NCI-H1930 (cell line): ENCODE measurements at regions not wholly inside any gene's neighbourhood (a gene's known extent, or its start where the extent isn't known, plus 50 kb on each side); places are given as distances from the start of the nearest gene placed in this dataset.

Experiments used
- DNase-seq, 2 experiments: peaks; one replicate each; lab custom pipeline; 2025; lab: John Stamatoyannopoulos, UW

DNA sequence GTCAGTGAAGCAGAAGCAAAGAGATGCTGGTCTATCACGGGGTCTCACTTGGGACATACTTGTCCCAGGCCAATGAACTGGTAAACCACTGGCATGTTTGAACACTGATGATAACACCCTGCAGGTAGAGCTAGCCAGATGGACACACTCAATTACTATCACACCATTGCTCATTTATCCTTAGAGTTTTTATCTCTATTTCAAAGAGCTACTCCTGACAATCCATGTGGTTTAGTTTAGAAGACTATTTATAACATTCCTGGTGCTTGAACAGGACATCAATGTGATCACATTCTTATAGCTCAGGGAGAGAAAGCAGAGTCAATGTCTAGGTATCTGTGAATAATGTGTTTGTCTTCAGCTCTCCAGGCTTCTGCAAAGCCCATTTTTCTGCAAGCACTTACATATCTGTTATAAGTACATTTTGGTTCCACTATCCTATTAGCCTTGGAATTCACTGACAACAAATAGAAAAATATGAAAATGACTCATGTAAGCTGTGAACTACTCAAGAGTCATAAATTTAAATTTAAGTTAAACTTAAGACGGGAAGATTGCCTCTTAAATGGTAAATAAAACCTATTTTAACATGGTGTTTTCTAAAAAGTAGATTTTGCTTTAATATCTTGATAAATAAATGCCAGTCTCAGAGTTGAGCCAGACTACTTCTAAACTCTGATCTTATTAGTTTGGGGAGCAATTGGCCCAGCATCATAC, 106.7 kb upstream of the MBL2 start:
- no peak for DNase-seq

DNA sequence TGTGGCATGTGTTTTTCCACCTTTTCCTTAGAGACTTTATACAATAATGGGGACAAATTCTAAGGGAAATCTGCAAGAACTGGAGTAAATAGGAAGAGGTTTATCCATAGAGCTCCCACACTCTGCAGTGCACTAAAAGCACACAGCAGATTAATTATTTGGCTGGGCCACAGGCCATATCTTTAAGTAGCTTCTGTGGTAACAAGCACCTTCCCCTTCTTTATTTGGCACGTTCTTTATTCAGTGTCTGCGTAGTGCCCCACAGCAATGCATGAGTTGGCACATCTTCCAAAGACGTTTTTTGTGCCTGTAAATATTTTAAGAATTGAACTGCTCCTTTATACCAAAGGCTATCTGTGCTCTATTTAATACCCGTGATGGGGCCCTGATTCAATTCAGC, 104.9 kb upstream of the MBL2 start:
- no peak for DNase-seq

DNA sequence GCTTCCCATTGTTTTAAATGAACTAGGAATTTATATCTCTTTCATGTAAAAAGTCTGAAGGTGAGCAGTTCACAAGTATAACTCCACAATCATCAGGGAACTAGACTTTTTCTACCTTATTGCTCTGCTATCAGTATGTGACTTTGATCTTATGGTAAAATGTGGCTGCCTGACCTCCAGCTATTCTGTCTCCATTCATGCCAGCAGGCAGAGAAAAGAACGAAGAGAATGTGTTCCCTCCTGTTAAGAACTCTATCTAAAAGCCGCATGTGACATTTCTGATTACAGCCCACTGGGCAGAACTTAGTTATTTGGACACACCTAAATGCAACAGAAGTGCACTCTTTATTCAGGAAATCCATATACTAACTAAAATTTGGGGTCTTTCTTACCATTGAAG, 102.8 kb upstream of the MBL2 start:
- DNase-seq = no peak

DNA sequence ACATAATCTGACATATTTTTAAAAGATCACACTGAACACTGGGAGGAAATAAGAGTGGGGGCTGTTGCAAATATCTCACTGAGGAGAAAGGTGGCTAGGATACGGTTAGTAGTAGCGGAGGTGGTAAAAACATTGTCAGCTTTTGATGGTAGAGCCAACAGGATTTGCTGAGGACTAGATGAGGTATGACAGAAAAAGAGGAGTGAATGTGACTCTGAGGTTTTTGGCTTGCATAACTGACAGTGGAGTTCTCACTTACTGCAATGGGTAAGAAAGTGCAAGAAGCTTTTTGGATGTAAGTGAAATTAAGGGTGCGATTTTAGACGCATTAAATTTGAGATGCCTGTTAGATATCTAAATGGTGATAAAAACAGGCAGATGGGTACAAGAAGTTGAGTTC, 102.0 kb upstream of the MBL2 start:
- no peak for DNase-seq

DNA sequence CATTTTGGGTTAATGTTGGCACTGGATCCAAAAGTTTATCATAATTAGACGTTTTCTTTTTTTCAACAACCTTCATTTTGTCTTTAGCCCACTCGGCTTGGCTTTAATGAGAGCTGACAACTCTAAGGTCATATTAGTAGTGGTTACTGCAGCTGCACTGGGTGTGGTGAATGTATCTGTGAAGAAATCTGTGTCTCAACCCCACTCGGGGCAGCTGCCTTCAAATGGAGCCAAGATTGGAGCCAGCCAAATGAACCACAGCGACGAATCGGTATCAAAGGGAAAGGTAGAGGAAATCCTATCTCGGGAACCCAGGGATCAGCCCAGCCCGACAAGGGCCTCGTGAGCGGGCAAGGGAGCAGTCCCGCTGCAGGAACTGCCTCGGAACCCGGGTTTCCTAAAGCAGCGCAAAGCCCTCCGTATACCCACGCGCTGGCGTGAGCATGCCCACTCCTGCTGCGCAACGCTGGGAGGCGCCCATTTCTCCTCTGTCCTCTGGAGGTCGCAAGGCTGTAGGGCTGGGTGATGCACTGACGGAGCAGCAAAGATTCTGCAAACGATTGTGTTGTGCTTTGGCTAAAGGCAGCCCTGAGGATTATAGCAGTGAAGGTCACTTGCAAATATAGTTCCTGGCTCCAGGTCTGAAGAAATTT, 98.7 kb upstream of the MBL2 start:
- no peak for DNase-seq

DNA sequence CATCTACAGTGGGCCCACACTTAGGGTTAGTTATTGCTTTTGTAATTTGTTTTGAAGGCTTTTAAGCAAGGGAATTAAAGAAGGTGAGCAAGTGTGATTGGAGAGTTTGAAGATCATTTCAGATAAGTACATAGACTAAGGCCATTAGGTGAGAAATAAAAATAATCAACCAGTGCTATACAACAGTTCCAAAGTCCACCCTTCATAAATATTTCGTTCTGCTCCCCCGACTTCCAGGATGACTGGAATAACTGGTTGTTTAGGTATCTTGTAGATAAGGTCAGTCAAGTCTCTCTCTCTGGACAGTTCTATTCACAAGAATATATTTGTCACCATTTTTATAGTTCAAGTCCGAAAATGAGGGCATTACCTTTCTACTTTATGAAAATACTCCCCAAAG, 98.0 kb upstream of the MBL2 start:
- no peak for DNase-seq

DNA sequence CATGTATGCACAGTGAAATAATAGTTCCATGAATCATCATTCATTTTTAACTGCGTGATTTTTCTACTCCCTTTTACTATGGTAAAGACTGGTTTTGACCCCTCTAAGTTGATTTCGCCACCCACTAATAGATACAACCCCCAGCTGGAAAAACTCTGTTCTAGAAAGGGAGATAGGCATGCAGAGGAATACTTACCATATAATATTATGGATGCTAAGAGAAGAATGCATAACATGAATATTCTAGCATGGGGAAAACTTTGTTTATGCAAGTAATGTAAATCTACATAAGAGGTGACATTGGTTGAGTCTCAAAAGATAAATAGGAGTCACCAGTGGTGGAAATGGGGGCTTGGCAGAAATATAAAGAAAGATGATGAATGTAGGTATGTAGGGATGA, 97.3 kb upstream of the MBL2 start:
- no peak for DNase-seq

DNA sequence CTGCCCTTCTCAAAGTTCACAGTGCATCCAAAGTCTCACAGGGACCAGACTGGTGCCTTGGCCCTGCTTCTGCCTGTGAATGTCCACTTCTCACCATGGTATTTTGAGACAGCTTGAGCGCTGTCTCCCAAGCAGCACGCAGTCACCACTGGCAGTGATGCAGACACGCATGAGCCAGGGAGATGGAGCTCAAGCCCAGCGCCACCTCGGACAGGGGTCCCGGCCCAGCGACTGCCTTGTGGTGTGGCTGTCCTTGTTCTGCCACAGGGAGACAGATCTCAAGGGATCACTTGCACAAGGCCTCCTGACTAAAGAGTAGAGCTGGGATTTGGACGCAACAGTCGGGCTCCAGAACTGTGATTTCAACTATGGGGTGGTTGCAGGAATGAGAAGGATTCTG, 92.6 kb upstream of the MBL2 start:
- DNase-seq = no peak

DNA sequence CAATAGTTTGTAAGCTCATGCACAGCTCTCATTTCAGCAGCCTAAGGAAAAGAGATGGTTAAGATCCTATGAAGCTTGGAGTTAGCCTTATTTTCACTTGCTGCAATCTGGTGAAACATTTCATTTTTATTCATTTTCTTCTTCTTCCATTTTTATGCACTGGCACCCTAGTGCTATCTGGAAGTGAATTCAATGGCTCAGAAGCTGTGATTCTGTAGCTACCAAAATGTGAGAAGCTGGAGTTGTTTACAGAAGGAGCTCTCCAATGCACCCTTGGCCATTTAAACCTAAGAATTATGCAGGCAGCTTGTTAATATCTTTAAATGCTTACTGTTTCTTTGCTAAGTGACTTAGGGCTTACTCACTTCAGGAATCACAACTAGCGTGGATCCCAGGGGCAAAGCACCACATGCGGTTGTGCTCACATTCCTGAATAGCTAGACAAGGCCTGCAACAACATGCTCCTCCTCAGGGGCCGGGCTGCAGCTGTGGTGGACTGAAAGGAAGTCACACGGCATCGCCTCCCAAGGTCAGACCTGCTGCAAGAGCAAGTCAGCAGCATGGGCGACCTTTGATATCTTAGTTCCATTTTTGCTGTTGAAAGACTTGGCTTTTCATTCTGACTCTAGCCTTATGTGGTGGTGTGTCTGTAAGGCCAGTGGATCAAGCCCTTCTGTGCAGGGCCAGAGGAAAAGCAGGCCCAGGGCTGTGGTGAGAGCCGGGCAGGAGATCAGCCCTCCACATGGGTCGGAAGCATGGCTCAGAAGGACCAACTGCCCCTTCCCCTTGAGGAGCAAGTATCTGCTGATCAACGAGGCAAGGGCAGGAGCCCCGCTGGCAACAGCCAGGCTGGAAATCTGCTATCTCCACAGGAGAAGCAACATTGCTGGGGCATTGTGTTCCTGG, 91.9 kb upstream of the MBL2 start:
- DNase-seq = no peak

DNA sequence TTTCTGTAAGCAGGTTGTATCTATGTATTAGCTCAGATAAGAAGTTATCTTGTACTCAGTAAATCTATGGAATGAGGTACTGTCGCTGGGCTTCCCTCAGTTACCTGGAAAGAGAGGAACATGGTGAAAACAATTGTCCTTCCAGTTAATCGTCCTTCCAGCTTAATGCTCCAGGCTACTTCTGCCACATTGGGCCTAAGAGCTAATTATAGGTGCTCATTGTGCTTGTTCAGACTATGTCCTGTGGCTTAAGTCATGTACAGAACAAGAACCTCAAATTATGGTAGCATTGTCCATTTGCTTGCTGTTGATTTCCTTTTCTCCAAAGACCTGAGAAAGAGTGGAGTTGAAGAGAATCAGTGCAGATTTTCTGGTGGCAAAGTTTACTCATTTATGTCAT, 86.1 kb upstream of the MBL2 start:
- no peak for DNase-seq

DNA sequence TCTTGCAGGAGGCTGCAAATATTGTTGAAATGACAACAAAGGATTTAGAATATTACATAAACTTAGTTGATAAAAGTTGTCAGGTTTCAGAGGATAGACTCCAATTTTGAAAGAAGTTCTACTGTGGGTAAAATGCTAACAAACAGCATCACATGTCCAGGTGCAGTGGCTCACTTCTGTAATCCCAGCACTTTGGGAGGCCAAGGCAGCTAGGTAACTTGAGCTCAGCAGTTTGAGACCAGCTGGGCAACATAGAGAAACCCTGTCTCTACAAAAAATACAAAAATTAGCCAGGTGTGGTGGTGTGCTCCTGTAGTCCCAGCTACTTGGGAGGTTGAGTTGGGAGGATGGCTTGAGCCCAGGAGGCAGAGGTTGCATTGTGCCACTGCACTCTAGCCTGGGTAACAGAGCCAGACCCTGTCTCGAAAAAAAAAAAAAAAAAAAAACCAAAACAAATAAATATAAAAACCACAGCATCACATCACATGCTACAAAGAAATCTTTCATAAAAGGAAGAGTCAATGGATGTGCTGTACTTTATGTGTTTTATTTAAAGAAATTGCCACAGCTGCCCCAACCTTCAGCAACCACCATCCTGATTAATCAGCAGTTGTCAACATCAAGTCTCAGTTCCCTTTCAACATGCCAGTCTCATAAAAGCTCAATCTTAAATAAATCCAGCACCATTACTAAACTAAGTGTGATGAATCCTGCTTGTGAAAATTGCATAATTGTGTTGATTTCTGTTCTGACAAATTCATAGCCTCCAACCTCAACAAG, 83.2 kb upstream of the MBL2 start:
- no peak for DNase-seq

DNA sequence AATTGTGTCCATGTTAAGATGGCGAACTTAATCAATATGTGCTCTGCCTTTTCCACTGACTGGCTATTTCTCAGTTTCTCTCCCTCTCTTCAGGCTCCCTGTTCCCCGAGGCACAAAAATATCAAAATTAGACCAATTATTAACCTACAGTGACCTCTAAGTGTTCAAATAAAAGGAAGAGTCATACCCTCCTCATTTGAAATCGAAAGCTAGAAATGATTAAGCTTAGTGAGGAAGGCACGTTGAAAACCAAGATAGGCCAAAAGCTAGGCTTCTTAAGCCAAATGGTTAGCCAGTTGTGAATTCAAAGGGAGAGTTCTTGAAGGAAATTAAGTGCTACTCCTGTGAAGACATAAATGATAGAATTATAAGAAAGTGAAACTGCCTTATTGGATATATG, 81.1 kb upstream of the MBL2 start:
- no peak for DNase-seq

DNA sequence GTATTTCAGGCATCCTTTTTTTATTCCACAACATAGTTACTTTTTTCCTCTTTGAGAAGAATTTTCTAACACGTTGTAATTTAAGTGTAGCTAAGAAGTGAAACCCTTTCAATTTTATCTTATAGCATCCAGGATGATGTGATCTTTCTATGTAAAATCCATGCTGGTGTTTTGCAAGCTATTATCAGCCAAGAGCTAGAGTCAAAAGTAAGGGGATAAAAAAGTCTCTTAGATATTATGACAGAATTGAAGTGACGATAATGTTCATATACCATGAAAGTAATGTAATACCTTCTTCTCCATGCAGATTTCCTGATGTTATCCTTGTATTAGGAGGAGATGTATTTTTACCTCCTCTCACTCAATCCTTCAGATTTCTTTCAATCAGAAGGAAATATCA, 64.2 kb upstream of the MBL2 start:
- no peak for DNase-seq
